ENCODE measurements at regions not wholly inside any gene's neighbourhood (a gene's known extent, or its start where the extent isn't known, plus 50 kb on each side); places are given as distances from the start of the nearest gene placed in this dataset.

- TF ChIP-seq MYBL2 (IDR thresholded peaks at IDR 0.05; ENCODE audit: low read depth) (no peak), MYBL2 (CRISPR knock-in tag; IDR thresholded peaks at IDR 0.05; ENCODE audit: borderline replicate concordance) (no peak), HMG20B (CRISPR knock-in tag; IDR thresholded peaks at IDR 0.05) (no peak), ZBTB1 (CRISPR knock-in tag; IDR thresholded peaks at IDR 0.05; ENCODE audit: borderline replicate concordance, low read depth) (no peak), ELF1 (tag; IDR thresholded peaks at IDR 0.05) (no peak), NR1H2 (CRISPR knock-in tag; IDR thresholded peaks at IDR 0.05) (no peak), MAX (CRISPR knock-in tag; IDR thresholded peaks at IDR 0.05) (no peak), SAFB2 (IDR thresholded peaks at IDR 0.05; ENCODE audit: borderline replicate concordance, low read depth, low read length, severe bottlenecking) (no peak), TCF7 (IDR thresholded peaks at IDR 0.05; ENCODE audit: borderline replicate concordance) (no peak)
- TF ChIP-seq, protein P1, sequence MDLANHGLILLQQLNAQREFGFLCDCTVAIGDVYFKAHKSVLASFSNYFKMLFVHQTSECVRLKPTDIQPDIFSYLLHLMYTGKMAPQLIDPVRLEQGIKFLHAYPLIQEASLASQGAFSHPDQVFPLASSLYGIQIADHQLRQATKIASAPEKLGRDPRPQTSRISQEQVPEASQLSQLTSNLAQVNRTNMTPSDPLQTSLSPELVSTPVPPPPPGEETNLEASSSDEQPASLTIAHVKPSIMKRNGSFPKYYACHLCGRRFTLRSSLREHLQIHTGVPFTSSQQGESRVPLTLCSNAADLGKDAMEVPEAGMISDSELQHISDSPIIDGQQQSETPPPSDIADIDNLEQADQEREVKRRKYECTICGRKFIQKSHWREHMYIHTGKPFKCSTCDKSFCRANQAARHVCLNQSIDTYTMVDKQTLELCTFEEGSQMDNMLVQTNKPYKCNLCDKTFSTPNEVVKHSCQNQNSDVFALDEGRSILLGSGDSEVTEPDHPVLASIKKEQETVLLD (IDR thresholded peaks at IDR 0.05) = no peak
- TF ChIP-seq, protein P2, sequence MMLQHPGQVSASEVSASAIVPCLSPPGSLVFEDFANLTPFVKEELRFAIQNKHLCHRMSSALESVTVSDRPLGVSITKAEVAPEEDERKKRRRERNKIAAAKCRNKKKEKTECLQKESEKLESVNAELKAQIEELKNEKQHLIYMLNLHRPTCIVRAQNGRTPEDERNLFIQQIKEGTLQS (IDR thresholded peaks at IDR 0.05) = no peak
- TF ChIP-seq, protein P2 (CRISPR knock-in tag; conservative IDR thresholded peaks at IDR 0.05) = no peak
Measured at GRCh38 chr9:82223442-82223841, 234.9 kb downstream of the SPATA31D1 start.

All from K562 (cell line).